NCI-H748 treated with DMSO at 0.1 percent for 48 hours (cell line): ENCODE measurements at regions not wholly inside any gene's neighbourhood (a gene's known extent, or its start where the extent isn't known, plus 50 kb on each side); places are given as distances from the start of the nearest gene placed in this dataset.
"Not testable (repeated sequence)": the region's sequence is repeated elsewhere in the genome, so short reads cannot be mapped to it uniquely, and the experiment has no call there.

Experiments
- DNase-seq: peaks from one replicate; lab custom pipeline; 2025; lab: John Stamatoyannopoulos, UW

DNA sequence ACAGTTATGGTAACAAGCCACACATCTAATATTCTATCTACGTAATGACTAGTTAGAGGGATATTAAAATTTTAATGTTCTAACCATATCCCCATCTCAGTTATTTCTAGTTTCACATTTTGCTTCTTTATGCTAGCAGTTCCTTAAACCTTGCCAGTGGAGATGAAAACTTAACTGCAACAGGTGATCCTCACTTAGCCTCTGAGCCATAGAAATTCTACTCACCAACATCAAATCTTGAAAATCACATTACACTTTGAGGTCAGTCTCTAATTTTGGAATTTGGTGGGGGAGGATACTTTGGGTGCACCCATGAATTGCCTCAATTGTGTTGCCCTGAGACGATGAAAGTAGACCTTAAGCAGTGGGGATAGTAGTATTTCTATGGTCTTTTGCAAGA lies 256.4 kb downstream of the GATA3 start:
- no peak for DNase-seq

DNA sequence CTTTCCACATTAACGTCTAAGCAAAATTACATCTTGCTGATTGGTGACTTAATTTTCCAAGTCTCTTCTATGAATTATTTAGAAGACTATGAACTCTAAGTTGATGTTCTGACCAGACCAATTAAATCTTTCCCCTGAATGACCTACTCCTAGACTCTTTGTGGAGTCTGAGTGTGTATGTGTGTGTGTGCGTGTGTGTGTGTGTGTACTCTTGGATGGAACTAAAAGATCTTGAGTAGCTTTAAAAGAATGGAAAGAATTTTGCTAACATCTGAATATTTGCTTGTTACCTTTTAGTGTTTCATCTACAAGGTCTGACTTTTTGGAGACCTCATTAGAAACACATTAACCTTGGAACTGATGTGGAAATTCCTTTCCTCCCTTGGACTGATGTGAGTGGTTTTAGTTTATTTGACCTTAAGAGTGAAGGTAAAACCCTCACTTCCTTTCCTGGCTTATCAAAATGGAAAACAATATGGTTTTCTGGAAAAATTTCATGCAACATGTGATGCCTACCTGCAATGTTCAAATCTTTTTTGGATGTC lies 257.1 kb downstream of the GATA3 start:
- no peak for DNase-seq

DNA sequence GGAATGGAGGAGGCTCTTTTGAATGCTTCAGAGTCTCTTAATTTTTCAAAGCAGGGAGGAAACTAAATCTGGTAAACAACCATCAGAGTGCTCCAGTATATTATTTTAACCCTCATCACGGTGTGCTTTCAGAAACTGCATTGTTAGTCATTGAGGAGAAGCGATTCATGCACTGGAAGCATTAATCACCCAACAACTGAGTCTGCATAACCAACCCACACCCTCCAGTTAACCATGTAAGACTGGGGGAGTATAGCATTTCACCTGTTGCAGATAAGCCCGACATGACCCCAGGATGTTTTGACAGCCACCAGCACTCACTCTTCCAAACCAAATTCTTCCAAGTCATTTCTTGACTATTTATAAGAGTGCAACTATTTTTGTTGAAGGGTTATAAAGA lies 257.6 kb downstream of the GATA3 start:
- no peak for DNase-seq

DNA sequence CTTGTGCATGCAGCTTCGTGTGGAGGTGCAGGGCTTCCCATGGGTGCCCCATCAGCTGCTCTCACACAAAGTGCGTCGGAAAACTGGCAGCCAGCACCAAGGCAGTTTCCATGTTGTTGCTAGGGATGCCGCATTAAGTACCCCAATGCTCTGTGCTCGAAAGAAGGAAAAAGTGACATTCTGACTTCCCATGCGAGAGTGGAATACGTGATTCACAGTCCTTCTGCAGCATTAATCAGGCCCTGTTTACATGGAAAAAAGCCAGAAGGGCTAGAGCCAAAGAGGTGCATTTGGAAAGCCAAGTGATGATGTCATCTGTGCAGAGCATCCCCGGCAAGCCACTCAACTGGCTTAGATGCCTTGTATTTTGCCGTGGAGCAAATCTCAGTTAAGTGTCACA lies 258.3 kb downstream of the GATA3 start:
- no peak for DNase-seq

DNA sequence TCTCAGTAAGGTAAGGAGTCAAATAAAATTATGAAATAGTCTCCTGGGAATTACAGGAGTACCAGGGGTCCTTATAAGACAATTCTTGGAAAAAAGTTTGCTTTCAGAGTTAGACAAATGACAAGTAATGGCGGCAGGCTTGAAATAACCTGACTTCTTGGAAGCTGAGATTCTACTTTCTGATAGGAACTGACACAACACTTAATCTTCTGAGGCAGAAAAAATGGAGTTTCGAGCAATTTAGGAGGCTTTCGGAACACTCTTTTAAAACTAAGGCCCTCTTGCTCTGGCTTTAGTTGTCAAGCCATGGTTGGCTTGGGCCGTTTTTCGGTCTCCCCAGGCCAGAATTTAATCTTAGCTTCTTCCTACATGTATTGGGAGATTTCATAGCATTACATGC lies 260.0 kb downstream of the GATA3 start:
- no peak for DNase-seq

DNA sequence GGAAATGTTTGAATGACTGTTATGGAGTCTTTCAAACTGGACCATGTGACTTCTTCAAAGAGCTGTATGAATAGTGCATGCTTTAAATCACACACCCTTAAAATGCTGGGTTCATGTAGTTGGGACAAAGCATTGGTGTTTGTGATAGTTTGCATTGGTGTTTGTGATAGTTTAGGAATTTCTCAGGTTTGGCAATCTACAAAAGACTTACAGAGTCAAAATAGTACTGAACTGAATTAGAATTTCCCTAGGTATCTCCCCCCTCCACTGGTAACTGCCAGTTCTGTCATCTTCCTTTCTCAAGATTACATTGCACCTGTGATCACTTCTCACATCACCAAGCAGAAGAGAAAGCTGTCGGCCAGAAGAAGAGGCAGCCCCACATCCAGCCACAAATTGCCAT lies 261.1 kb downstream of the GATA3 start:
- no peak for DNase-seq

DNA sequence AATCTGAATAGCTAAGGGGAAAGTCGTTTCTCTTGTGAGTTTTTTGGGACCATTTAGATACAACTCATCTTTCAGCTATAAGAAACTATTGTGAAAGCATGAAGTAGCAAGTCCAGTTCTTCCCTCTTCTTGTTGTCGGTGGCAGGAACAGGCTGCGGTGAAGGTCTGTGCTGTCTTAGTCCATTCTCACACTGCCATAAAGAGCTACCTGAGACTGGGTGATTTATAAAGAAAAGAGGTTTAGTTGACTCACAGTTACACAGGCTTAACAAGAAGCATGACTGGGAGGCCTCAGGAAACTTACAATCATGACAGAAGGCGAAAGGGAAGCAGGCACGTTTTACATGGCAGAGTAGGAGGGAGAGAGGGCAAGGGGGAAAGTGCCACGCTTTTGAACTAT lies 261.8 kb downstream of the GATA3 start:
- no peak for DNase-seq

DNA sequence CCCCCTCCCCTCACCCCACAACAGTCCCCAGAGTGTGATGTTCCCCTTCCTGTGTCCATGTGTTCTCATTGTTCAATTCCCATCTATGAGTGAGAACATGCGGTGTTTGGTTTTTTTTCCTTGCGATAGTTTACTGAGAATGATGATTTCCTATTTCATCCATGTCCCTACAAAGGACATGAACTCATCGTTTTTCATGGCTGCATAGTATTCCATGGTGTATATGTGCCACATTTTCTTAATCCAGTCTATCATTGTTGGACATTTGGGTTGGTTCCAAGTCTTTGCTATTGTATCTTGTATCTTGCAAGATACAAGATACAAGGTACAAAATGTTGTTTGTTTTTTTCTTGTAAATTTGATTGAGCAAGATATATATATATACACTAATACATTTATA lies 263.9 kb downstream of the GATA3 start:
- not testable (repeated sequence) for DNase-seq

DNA sequence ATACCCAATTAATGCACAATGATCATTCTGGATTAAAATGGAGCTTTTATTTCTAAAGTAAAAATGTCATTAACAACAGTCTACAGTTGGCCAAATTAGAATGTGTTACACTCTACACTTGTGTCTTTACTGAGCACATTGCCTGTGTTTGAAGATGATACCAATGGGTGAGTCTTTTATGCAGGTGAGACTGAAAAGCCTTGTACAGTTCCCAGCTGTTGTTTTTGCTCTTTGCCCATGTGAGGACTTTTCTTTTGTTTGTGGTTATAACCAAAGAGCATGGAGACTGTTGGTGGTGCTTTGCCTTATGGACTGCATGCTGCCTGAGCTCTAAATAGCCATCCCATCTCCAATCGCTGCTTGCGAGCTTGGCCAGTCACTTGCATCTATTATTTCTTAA lies 264.5 kb downstream of the GATA3 start:
- no peak for DNase-seq

DNA sequence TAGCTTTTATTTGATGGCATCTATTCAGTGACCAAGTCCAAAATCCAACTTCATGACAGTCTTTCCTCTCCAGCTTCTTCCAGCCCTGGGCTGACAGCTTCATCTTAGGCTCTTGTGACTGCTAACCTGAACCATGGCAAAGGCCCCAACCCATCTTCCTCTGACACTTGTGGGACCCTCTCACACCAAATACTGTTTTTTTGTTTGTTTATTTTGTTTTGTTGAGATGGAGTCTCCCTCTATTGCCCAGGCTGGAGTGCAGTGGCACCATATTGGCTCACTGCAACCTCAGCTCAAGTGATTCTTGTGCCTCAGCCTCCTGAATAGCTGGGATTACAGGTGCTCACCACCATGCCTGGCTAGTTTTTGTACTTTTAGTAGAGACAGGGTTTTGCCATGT lies 265.2 kb downstream of the GATA3 start:
- DNase-seq: no peak

DNA sequence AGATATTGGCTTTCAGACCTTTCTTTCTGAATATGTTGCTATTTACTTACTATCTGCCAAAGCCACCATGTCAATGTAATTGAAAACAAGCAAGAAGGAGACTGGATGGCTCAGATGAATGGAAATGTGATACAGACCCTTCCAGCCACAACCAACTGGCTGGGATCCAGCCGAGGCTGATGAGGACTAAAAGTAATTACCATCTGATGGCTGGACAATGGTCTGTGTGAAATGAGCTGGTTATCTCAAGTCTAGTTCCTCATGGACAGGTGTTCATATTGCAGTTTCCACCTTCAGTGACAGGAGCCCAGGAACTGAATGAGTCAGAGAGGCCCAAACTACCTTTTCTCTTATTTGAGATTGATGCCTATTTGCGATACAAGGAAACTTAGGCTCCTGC lies 267.5 kb downstream of the GATA3 start:
- no peak for DNase-seq

DNA sequence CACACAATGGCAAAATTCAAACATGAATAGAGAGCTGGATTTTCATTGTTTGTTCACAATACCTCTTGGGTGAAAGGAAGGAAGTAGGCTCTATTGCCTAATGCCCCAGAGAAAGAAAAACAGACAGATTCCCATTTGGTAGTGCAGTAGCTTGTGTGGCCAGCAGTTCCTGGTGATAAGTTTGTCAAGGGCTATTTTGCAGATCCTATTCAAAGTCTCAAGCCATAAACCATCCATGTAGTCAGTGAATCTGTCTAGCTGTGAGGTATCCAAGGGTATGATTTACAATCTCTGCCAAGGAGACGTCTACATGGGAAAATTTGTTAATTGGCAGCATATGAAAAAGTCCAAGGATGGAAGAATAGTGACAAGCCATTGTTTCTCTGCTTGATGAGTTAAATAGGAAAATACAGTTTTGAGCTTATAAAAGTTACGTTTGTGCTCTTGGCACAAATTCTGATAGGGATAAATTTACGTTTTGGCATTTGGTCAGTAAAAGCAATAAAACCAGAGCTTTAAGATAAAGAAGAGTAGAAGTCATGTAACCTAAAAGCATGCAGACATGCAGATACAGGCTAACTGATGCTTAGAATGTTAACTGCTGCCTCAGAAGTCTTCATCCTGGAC lies 269.1 kb downstream of the GATA3 start:
- DNase-seq: no peak

DNA sequence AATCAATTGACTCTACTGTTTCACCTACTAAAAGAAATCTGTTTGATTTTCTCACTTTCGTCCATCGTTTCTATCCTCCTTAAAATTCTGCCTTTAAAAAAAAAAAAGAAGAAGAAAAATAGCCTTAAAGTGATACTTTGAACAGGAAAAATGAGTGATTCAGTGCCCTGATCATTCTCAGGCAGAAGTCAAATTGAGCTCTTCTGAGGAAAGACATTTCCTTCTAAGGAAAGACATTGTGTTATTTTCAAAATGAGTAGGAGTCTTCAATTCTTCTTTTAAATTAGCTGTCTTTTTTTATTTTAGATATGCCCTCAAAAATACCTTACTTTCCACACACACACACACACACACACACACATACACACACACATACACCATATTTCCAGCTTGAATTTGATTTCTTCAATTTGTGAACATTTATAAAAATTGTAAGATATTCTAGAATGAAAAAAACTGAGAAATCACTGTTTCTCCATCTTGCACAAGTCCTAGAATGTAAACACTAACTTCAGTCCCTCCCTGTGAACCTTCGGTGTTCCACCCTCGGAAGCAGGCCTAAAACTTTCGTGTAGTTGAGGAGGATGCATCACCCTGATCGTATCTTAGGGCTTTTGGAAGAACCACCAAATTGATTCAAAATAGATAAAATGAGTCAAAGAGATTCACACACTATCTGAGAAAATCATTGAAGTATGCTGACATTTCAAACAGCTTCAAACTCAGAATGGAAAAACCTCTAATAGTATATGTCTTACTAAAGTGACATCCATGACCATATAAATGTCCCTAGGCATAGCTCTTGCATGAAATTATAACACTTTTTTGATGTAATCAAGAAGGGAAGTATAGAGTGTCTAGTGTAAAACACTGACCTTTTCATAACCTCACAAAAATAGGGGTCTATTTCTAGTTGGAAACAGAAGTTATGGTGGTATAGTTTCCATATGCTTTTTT lies 270.8 kb downstream of the GATA3 start:
- DNase-seq: no peak

DNA sequence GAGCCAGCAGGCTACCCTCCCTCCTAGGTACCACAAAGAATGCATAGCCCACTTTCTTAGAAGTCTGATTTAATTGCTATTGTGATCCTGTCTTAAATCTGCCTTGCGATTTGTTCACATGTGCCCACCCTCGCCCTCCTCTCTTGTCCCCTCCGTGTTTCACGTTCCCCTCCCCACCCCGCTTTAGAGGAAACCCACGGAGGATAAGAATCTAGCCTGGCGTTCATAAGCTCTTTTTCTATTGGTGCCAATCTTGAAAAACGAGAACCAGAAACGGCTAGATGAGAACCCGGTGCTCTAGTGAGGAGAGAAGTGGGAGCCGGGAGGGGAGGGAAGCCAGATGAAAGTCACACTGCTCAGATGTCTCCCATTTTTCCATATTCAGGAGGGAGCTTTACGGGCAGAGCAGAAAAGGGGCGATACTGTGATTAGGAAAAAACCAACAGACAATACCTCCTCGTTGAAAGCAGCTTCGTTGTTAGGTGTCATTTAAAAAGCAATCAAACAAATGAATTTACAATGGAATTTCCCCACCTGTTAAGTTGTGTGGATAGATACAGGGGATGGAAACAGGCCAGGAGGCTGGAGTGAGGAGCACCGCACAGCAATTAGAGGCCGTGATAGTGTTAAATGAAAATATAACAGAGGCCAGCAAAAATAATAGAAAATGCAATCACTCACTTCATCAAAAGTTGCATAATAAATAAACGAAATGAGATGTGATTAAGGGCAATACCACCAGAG lies 272.1 kb downstream of the GATA3 start:
- DNase-seq: no peak

DNA sequence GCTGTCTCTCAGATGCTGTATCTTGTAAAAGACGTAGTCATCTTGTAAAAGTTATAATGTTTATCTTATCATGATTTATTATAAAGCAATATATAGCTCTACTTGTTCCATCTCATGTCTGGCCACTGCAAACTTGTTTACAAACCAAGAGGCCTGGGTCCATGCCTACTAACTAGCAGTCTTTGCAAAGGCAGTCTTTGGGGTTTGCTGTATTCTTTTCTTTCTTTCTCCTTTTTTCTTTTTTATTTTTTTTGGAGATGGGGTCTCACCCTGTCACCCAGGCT lies 272.6 kb downstream of the GATA3 start:
- DNase-seq: no peak

DNA sequence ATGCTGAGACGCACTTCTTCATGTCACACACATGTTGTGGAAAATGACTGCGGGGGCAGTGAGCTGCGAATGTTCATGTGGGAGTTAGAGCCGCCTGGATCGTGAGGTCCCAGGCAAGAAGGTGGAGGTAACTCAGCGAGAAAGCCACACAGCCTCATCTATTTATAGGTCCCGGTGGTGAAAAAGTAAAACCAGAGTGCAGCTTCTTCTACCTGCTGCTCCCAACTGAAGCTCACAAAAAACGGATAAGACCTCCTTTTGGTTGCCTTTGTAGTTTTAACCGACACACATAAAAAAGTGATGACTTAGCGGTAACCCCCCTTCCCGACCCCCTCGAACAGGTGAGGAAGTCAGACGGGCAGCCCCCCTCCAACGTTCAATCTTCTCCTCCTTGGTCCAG lies 276.9 kb downstream of the GATA3 start:
- DNase-seq: no peak

DNA sequence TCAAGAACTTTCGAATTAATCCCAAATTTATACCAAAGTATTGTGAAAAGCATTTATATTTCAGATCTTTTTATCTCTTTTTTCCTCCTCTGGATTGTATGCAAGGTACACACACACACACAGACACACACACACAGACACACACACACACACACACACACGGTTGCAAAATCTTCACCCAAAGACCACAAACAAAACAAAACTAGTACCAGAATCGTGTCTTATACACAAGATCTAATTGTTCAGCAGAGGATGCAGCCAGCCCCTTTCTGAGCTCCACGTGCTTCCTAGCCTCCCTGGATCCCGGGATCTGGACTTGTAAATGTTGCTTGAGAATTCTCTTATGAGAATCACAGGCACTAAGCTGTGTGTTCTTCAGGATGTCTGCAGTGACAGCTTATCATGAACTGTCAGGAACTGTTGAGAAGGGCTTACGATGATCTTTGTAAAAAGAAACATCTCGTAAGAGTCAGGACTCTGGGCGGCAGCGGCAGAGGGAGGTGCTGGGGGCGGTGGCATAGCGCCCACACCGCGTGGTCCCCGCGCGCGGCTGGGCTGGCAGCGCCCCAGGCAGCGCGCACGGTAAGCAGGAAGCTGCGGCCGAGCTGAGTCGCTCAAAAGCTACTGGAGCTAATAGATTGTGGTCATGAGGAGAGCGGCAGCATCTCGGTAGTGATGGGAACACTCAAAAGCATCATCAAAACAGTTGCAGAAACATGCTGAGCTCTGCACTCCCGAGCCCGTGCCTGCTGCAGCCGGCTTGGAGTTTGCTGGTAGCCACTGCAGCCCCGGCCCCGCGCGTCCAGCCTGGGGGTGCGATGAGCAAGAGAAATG lies 277.6 kb downstream of the GATA3 start:
- no peak for DNase-seq

DNA sequence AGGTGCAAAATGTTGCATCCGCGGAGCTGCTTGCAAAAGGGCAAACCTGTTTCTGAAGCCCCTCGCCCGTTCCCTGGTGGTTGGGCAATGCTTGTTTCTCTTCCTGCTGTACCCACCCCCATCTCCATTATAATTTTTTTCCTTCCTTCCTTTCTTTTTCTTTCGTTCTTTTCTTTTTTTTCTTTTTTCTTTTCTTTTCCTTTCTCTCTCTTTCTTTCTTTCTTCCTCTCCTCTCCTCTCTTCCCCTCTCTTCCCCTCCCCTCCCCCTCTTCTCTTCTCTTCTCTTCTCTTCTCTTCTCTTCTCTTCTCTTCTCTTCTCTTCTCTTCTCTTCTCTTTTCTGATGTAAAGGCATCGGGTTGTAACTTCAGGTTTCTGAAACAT lies 278.2 kb downstream of the GATA3 start:
- DNase-seq: no peak

DNA sequence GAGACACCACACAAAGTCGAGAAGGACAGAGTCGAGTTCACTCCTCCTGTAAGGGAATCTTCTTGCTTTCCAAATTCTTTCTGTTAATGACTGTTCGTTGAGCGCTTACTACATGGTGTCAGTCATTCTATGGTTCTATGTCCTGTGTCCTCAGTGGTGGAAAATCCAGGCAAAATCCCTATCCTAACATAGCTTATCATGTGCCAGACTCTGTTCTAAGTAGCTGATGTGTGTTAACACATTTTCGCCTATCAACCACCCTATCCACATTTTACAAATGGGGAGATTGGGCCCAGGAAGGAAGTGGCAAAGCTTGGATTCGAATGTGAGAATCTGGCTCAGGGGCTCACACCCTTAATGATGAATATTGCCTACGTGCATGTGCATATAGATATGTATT lies 280.1 kb downstream of the GATA3 start:
- DNase-seq: no peak

DNA sequence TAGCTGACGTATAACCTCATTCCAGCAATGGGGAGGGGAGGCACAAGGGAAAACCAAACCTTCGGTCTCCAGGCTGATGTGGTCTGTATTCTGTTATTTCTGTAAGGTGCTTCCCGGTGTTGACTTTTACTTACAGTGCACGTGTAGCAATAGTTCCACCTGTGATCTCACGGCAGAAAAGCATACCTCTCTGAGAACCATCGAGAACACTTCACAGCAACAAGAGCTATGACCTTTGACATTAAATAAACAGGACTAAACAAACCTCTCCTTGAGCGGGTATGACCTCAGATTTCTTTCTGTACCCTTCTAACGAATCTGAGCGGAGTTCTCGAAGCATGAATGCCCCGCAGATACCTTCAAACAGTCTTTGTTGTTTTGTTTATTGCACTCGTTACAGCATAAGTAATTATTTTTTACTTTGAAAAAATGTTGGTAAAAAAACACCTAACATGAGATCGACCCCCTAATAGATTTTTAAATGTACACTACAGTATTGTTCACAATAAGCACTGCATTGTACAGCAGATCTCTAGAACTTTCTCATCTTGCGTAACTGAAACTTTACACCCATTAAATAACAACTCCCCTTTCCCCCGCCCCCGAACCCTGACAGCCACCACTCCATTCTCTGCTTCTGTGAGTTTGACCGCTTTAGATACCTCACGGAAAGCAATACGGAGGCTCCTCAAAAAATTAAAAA lies 282.3 kb downstream of the GATA3 start:
- DNase-seq: no peak

DNA sequence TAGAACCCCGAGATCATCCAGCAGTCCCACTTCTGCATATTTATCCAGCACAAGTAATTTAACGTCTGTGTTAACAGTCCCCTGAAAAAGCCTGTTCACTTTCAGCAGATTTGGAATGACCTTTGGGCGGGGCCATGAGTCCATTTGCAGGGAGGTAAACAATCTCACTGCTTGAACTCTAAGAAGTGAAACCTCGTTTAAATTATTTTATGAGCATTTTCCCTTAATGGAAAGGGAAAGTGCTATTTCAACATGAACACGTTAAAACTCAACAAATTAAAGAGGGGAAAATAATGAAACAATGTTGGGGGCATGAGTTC lies 282.8 kb downstream of the GATA3 start:
- no peak for DNase-seq
